NCI-H2081 treated with DMSO at 0.1 percent for 48 hours (cell line): ENCODE measurements at regions not wholly inside any gene's neighbourhood (a gene's known extent, or its start where the extent isn't known, plus 50 kb on each side); places are given as distances from the start of the nearest gene placed in this dataset.
A peak's percentile ranks its signal among the peaks of the same experiment; 100 is the strongest.

Source experiments
- DNase-seq: peaks from one replicate; lab custom pipeline; 2025; lab: John Stamatoyannopoulos, UW

- no peak for DNase-seq
Measured at GRCh38 chr14:100468557-100468956, 118.7 kb downstream of the BEGAIN start.

GRCh38 chr14:100469632-100470522 is 117.3 kb downstream of the BEGAIN start:
- no peak for DNase-seq

- no peak for DNase-seq
Measured at GRCh38 chr14:100470523-100470897, 116.7 kb downstream of the BEGAIN start.

- DNase-seq, result peak; percentile 64
Measured at GRCh38 chr14:100471441-100472093, 115.7 kb downstream of the BEGAIN start.

- peak; percentile 83 for DNase-seq
Measured at GRCh38 chr14:100472094-100472455, 115.1 kb downstream of the BEGAIN start.

- no peak for DNase-seq
Measured at GRCh38 chr14:100472491-100472890, 114.7 kb downstream of the BEGAIN start.

GRCh38 chr14:100473249-100473648 is 114.0 kb downstream of the BEGAIN start:
- DNase-seq, result no peak

- peak; percentile 38 for DNase-seq
Measured at GRCh38 chr14:100474196-100474595, 113.0 kb downstream of the BEGAIN start.

GRCh38 chr14:100475268-100475667 is 111.9 kb downstream of the BEGAIN start:
- DNase-seq, result no peak

- peak; percentile 63 for DNase-seq
Measured at GRCh38 chr14:100476012-100476822, 111.0 kb downstream of the BEGAIN start.

GRCh38 chr14:100484531-100485267 is 102.5 kb downstream of the BEGAIN start:
- no peak for DNase-seq

GRCh38 chr14:100486025-100486828 is 101.0 kb downstream of the BEGAIN start:
- DNase-seq, result peak; percentile 55
